Testis (tissue), 2 donors: ENCODE measurements at regions not wholly inside any gene's neighbourhood (a gene's known extent, or its start where the extent isn't known, plus 50 kb on each side); places are given as distances from the start of the nearest gene placed in this dataset.

Experiments
- POLR2A ChIP-seq: fragments of 450-650 bp; IDR thresholded peaks from one replicate; pipeline ENCODE4 v1.6.1; 2017; ENCODE audit warnings: antibody characterized with exemption, mild to moderate bottlenecking, moderate library complexity
- TF ChIP-seq, protein P1 (sequence below), 3 experiments: fragments of 450-650 bp in 2 of 3; fragments of 200-600 bp in 1 of 3; sonication (generic) in 1 of 3; IDR thresholded peaks; one replicate each; pipeline ENCODE4 v1.5.1; 2016 to 2019; ENCODE audit warnings: antibody characterized with exemption in 3 of 3, mild to moderate bottlenecking in 2 of 3, moderate library complexity in 1 of 3

DNA sequence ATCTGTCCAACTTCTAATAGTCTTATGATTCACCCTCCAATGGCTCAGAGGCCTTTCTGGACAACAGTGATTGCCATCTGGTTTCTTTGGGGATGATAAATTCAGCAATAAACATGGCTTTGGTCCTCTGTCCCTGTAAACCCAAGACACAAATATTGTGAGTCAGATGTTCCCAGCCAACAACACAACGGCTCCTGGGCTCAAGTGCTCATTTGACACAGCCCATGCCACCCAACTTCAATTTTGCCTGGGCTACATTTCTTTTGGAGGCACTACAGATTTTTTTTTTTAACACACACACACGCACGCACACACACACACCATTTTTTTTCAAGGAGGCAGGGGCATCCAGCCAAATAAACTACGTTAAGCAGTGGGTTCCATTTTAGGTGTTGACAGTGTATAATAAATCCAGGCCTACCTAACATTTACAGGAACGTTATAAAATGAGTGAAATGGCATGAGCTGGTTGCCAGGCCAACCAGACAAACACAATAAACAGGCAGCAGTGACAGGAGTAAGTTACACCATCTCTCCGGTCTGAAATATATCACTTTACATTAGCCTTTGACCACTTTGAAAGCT is 939.9 kb upstream of the SOX9 start:
- TF ChIP-seq, protein P1, sequence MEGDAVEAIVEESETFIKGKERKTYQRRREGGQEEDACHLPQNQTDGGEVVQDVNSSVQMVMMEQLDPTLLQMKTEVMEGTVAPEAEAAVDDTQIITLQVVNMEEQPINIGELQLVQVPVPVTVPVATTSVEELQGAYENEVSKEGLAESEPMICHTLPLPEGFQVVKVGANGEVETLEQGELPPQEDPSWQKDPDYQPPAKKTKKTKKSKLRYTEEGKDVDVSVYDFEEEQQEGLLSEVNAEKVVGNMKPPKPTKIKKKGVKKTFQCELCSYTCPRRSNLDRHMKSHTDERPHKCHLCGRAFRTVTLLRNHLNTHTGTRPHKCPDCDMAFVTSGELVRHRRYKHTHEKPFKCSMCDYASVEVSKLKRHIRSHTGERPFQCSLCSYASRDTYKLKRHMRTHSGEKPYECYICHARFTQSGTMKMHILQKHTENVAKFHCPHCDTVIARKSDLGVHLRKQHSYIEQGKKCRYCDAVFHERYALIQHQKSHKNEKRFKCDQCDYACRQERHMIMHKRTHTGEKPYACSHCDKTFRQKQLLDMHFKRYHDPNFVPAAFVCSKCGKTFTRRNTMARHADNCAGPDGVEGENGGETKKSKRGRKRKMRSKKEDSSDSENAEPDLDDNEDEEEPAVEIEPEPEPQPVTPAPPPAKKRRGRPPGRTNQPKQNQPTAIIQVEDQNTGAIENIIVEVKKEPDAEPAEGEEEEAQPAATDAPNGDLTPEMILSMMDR (IDR thresholded peaks at IDR 0.05) = no peak
- no peak for TF ChIP-seq POLR2A
